DMS153 (cell line): ENCODE measurements at regions not wholly inside any gene's neighbourhood (a gene's known extent, or its start where the extent isn't known, plus 50 kb on each side); places are given as distances from the start of the nearest gene placed in this dataset.

Experiments used
- DNase-seq: peaks from one replicate; lab custom pipeline; 2025; lab: John Stamatoyannopoulos, UW

GRCh38 chr7:47221826-47222225 is 360.1 kb downstream of the TNS3 start:
- DNase-seq: no peak

GRCh38 chr7:47218378-47219176 is 363.3 kb downstream of the TNS3 start:
- DNase-seq: no peak

GRCh38 chr7:47217570-47218360 is 364.1 kb downstream of the TNS3 start:
- no peak for DNase-seq

GRCh38 chr7:47217086-47217485 is 364.8 kb downstream of the TNS3 start:
- no peak for DNase-seq

GRCh38 chr7:47216439-47216838 is 365.5 kb downstream of the TNS3 start:
- DNase-seq: no peak

- no peak for DNase-seq
Measured at GRCh38 chr7:47215640-47216039, 366.3 kb downstream of the TNS3 start.

GRCh38 chr7:47215049-47215448 is 366.9 kb downstream of the TNS3 start:
- no peak for DNase-seq

GRCh38 chr7:47213276-47213675 is 368.6 kb downstream of the TNS3 start:
- DNase-seq: no peak

GRCh38 chr7:47211519-47211973 is 370.4 kb downstream of the TNS3 start:
- DNase-seq: no peak

- DNase-seq: no peak
Measured at GRCh38 chr7:47210281-47210854, 371.5 kb downstream of the TNS3 start.

- DNase-seq: no peak
Measured at GRCh38 chr7:47207956-47208355, 374.0 kb downstream of the TNS3 start.

GRCh38 chr7:47204709-47205108 is 377.2 kb downstream of the TNS3 start:
- DNase-seq: no peak

- no peak for DNase-seq
Measured at GRCh38 chr7:47202146-47202783, 379.6 kb downstream of the TNS3 start.

- DNase-seq: no peak
Measured at GRCh38 chr7:47198159-47198558, 383.8 kb downstream of the TNS3 start.

- no peak for DNase-seq
Measured at GRCh38 chr7:47197486-47197885, 384.4 kb downstream of the TNS3 start.

- DNase-seq: no peak
Measured at GRCh38 chr7:47196737-47197136, 385.2 kb downstream of the TNS3 start.

- no peak for DNase-seq
Measured at GRCh38 chr7:47196106-47196645, 385.7 kb downstream of the TNS3 start.

- no peak for DNase-seq
Measured at GRCh38 chr7:47195641-47196040, 386.3 kb downstream of the TNS3 start.

- DNase-seq: no peak
Measured at GRCh38 chr7:47194516-47195057, 387.3 kb downstream of the TNS3 start.

GRCh38 chr7:47192978-47193377 is 388.9 kb downstream of the TNS3 start:
- DNase-seq: no peak

- DNase-seq: no peak
Measured at GRCh38 chr7:47191876-47192291, 390.0 kb downstream of the TNS3 start.

GRCh38 chr7:47191316-47191715 is 390.6 kb downstream of the TNS3 start:
- DNase-seq: no peak
